ELR (cell line): ENCODE measurements at regions not wholly inside any gene's neighbourhood (a gene's known extent, or its start where the extent isn't known, plus 50 kb on each side); places are given as distances from the start of the nearest gene placed in this dataset.
"Not testable (repeated sequence)": the region's sequence is repeated elsewhere in the genome, so short reads cannot be mapped to it uniquely, and the experiment has no call there.

Experiments
- DNase-seq: peaks from one replicate; pipeline ENCODE4 v3.0.0-alpha.2; 2015; ENCODE audit warnings: low read depth

GRCh38 chr5:92560698-92561401 is 1020.2 kb downstream of the NR2F1-AS1 start:
- DNase-seq: peak; percentile 59

- peak; percentile 25 for DNase-seq
These were observed 1021.2 kb downstream of the NR2F1-AS1 start for GRCh38 chr5:92559781-92560180.

- DNase-seq: no peak
These were observed 1021.7 kb downstream of the NR2F1-AS1 start for GRCh38 chr5:92559331-92559730.

GRCh38 chr5:92556747-92557146 is 1024.3 kb downstream of the NR2F1-AS1 start:
- DNase-seq: no peak

GRCh38 chr5:92554447-92555085 is 1026.5 kb downstream of the NR2F1-AS1 start:
- no peak for DNase-seq

GRCh38 chr5:92553326-92553725 is 1027.7 kb downstream of the NR2F1-AS1 start:
- peak; percentile 7 for DNase-seq

- DNase-seq: peak; percentile 97
These were observed 1028.5 kb downstream of the NR2F1-AS1 start for GRCh38 chr5:92552206-92553160.

GRCh38 chr5:92548346-92548745 is 1032.7 kb downstream of the NR2F1-AS1 start:
- no peak for DNase-seq

- DNase-seq: no peak
These were observed 1036.4 kb downstream of the NR2F1-AS1 start for GRCh38 chr5:92544596-92544995.

GRCh38 chr5:92544036-92544435 is 1037.0 kb downstream of the NR2F1-AS1 start:
- DNase-seq: no peak

- no peak for DNase-seq
These were observed 1037.8 kb downstream of the NR2F1-AS1 start for GRCh38 chr5:92543201-92543600.

- not testable (repeated sequence) for DNase-seq
These were observed 1039.0 kb downstream of the NR2F1-AS1 start for GRCh38 chr5:92542017-92542416.

- peak; percentile 63 for DNase-seq
These were observed 1053.5 kb downstream of the NR2F1-AS1 start for GRCh38 chr5:92527311-92528078.

GRCh38 chr5:92525131-92525530 is 1055.9 kb downstream of the NR2F1-AS1 start:
- no peak for DNase-seq

- DNase-seq: no peak
These were observed 1061.0 kb downstream of the NR2F1-AS1 start for GRCh38 chr5:92519811-92520632.

- DNase-seq: peak; percentile 82
These were observed 1062.6 kb downstream of the NR2F1-AS1 start for GRCh38 chr5:92518318-92518904.

GRCh38 chr5:92514896-92515295 is 1066.1 kb downstream of the NR2F1-AS1 start:
- no peak for DNase-seq

- DNase-seq: peak; percentile 60
These were observed 1068.0 kb downstream of the NR2F1-AS1 start for GRCh38 chr5:92513067-92513466.

GRCh38 chr5:92508271-92508670 is 1072.7 kb downstream of the NR2F1-AS1 start:
- DNase-seq: peak; percentile 20

GRCh38 chr5:92505925-92506324 is 1075.1 kb downstream of the NR2F1-AS1 start:
- DNase-seq: peak; percentile 35
